LNCaP clone FGC (cell line): ENCODE measurements at regions not wholly inside any gene's neighbourhood (a gene's known extent, or its start where the extent isn't known, plus 50 kb on each side); places are given as distances from the start of the nearest gene placed in this dataset.
A peak's percentile ranks its signal among the peaks of the same experiment; 100 is the strongest.

Source experiments
- DNase-seq: peaks from one replicate; pipeline ENCODE4 v3.0.0-alpha.2; 2011; ENCODE audit warnings: low read depth
- H3K4me3 ChIP-seq: 2 replicates; pipeline ENCODE4 v1.5.1; 2011; ENCODE audit warnings: mild to moderate bottlenecking, low read depth, low read length, control low read depth
- CTCF ChIP-seq: IDR thresholded peaks from 2 replicates; pipeline ENCODE4 v1.5.1; 2012; ENCODE audit warnings: mild to moderate bottlenecking; ENCODE audit not compliant: control insufficient read depth, insufficient read depth; ENCODE audit errors: extremely low read depth

GRCh38 chr10:33805831-33806230 is 471.4 kb upstream of the NRP1 start:
- TF ChIP-seq CTCF, result no peak
- DNase-seq, result no peak
- no peak overlapping the region for H3K4me3 ChIP-seq

- no peak for DNase-seq
- no peak for TF ChIP-seq CTCF
Measured at GRCh38 chr10:33804584-33804983, 470.1 kb upstream of the NRP1 start.

GRCh38 chr10:33803248-33803647 is 468.8 kb upstream of the NRP1 start:
- no peak for TF ChIP-seq CTCF
- H3K4me3 ChIP-seq, result no peak overlapping the region
- no peak for DNase-seq

More at GRCh38 chr10:33804584-33804983, 470.1 kb upstream of the NRP1 start:
- H3K4me3 ChIP-seq, result no peak overlapping the region

- no peak overlapping the region for H3K4me3 ChIP-seq
- no peak for DNase-seq
- TF ChIP-seq CTCF, result no peak
Measured at GRCh38 chr10:33802566-33802965, 468.1 kb upstream of the NRP1 start.

- no peak for TF ChIP-seq CTCF
- DNase-seq, result peak; percentile 54
- no peak overlapping the region for H3K4me3 ChIP-seq
Measured at GRCh38 chr10:33801705-33802104, 467.2 kb upstream of the NRP1 start.

- no peak for TF ChIP-seq CTCF
- H3K4me3 ChIP-seq, result no peak overlapping the region
- DNase-seq, result no peak
Measured at GRCh38 chr10:33800986-33801385, 466.5 kb upstream of the NRP1 start.

GRCh38 chr10:33800545-33800944 is 466.1 kb upstream of the NRP1 start:
- peak; percentile 61 for DNase-seq
- no peak for TF ChIP-seq CTCF
- no peak overlapping the region for H3K4me3 ChIP-seq
